Gastroesophageal sphincter (tissue), 4 donors: ENCODE measurements at regions not wholly inside any gene's neighbourhood (a gene's known extent, or its start where the extent isn't known, plus 50 kb on each side); places are given as distances from the start of the nearest gene placed in this dataset.

Experiments used
- ATAC-seq: fragments of 150-250 bp; one replicate; pipeline ENCODE4 v1.9.1; 2016; ENCODE audit warnings: mild to moderate bottlenecking, moderate library complexity
- H3K27ac ChIP-seq, 4 donors: fragments of 200-600 bp; sonication (generic) in 3 of 4; 1 replicate in 3 of 4; 2 replicates in 1 of 4; pipeline ENCODE4 v1.5.1; 2016 to 2019
- H3K27me3 ChIP-seq: fragments of 200-600 bp; sonication (generic); one replicate; pipeline ENCODE4 v1.5.1; 2019
- H3K36me3 ChIP-seq, 2 donors: fragments of 200-600 bp; sonication (generic); one replicate each; pipeline ENCODE4 v1.5.1; 2019; ENCODE audit warnings: control low read depth in 1 of 2
- H3K4me1 ChIP-seq, 3 donors: fragments of 200-600 bp; sonication (generic); 1 replicate in 2 of 3; 2 replicates in 1 of 3; pipeline ENCODE4 v1.5.1; 2016 to 2019; ENCODE audit warnings: control low read depth in 2 of 3
- H3K4me3 ChIP-seq, 2 donors: fragments of 200-600 bp; sonication (generic); one replicate each; pipeline ENCODE4 v1.5.1; 2019; ENCODE audit warnings: mild to moderate bottlenecking in 1 of 2, moderate library complexity in 1 of 2
- H3K9me3 ChIP-seq, 3 donors: fragments of 200-600 bp; sonication (generic); one replicate each; pipeline ENCODE4 v1.5.1; 2017 to 2019; ENCODE audit warnings: control low read depth in 2 of 3
- EP300 ChIP-seq: sonication (generic); formaldehyde crosslinking; IDR thresholded peaks from one replicate; pipeline ENCODE4 v1.6.1; 2017; ENCODE audit warnings: antibody characterized with exemption, mild to moderate bottlenecking
- POLR2A ChIP-seq, 2 donors: fragments of 450-650 bp; IDR thresholded peaks; one replicate each; pipeline ENCODE4 v1.6.1; 2017; ENCODE audit warnings: antibody characterized with exemption in 2 of 2, mild to moderate bottlenecking in 2 of 2, moderate library complexity in 1 of 2
- POLR2AphosphoS5 ChIP-seq: sonication (generic); formaldehyde crosslinking; IDR thresholded peaks from one replicate; pipeline ENCODE4 v1.6.1; 2017; ENCODE audit warnings: antibody characterized with exemption
- WGBS, 2 donors: methylation state at CpG; one replicate each; pipeline ENCODE4 v1.1.5; 2018; ENCODE audit warnings: low coverage in 1 of 2; 5-methylcytosine and 5-hydroxymethylcytosine counted together
- TF ChIP-seq, protein P1 (sequence below), 4 experiments: fragments of 200-600 bp in 2 of 4; fragments of 450-650 bp in 2 of 4; sonication (generic) in 1 of 4; IDR thresholded peaks; one replicate each; pipeline ENCODE4 v1.5.1; 2017 to 2019; ENCODE audit warnings: antibody characterized with exemption in 4 of 4, mild to moderate bottlenecking in 2 of 4, moderate library complexity in 2 of 4

DNA sequence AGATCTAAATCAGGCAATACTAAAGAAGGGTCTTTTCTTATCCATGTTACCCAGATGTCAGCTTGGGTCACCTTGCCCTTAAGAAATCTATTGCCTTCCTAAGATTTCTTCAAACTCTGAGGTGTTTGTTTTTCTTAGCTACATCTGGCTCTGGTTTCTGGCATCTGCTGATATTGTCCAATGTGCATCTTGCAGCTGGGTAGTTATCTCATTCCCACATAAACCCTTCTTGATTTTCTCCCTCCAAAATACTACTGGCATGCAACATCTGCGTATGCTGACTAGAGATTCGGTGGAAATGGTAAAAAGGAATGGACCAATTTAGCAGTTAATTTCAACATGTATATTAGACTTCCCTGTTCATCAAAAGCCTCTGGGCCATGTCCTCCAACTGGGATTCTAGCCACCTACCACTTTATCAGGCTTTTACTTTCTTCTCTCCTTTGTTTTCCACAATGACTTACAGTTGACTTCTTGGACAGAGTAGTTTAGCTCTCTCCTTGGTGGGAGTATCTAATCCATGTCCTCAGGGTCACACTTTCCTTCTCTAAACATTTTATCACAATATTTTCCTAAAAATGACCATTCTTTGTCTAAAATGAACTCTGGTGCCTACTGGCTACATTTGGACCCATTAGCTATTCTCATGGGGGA lies 324.8 kb upstream of the FAR2 start:
- Histone ChIP-seq H3K36me3 (no peaks in the 10 kb centered on the region), H3K9me3 (no peaks in the 10 kb centered on the region), H3K4me1 (no peaks in the 10 kb centered on the region), H3K27me3 (no peaks in the 10 kb centered on the region), H3K27ac (peak overlapping the region in 2 of 4 donors; percentile 8 to 23), H3K4me3 (no peak overlapping the region)
- WGBS, 2 donors = 56 to 82% methylated on average over 2 of the region's 2 CpGs
- no peak for TF ChIP-seq POLR2A (IDR thresholded peaks at IDR 0.05)
- no peak for TF ChIP-seq POLR2AphosphoS5
- TF ChIP-seq, protein P1, sequence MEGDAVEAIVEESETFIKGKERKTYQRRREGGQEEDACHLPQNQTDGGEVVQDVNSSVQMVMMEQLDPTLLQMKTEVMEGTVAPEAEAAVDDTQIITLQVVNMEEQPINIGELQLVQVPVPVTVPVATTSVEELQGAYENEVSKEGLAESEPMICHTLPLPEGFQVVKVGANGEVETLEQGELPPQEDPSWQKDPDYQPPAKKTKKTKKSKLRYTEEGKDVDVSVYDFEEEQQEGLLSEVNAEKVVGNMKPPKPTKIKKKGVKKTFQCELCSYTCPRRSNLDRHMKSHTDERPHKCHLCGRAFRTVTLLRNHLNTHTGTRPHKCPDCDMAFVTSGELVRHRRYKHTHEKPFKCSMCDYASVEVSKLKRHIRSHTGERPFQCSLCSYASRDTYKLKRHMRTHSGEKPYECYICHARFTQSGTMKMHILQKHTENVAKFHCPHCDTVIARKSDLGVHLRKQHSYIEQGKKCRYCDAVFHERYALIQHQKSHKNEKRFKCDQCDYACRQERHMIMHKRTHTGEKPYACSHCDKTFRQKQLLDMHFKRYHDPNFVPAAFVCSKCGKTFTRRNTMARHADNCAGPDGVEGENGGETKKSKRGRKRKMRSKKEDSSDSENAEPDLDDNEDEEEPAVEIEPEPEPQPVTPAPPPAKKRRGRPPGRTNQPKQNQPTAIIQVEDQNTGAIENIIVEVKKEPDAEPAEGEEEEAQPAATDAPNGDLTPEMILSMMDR (IDR thresholded peaks at IDR 0.05) = no peak
- TF ChIP-seq EP300 = no peak
- no peak for ATAC-seq

DNA sequence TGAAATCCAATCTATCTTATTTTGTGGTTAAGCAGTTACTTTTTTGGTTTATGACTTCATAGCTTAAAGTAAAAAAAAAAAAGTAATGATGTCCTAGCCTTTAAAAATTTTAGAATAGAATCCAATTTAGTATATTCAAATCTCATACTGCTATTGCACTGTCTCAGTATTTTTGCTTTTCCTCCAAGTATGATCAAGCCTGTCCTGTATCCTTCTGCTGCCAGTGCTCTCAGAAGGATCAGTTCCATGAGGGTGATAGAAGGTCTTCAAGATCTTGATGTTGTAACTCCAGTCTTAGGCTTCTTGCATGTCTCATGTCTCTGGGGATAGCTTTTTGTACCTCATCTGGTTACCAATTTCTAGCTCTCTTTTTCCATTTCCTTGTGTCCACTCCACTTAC lies 324.2 kb upstream of the FAR2 start:
- Histone ChIP-seq H3K36me3 (no peaks in the 10 kb centered on the region), H3K4me3 (no peak overlapping the region), H3K27me3 (no peaks in the 10 kb centered on the region), H3K27ac (peak overlapping the region in 2 of 4 donors; percentile 8 to 23), H3K4me1 (no peaks in the 10 kb centered on the region), H3K9me3 (no peaks in the 10 kb centered on the region)
- peak; percentile 71 for ATAC-seq
- TF ChIP-seq, protein P1 (IDR thresholded peaks at IDR 0.05) = no peak

DNA sequence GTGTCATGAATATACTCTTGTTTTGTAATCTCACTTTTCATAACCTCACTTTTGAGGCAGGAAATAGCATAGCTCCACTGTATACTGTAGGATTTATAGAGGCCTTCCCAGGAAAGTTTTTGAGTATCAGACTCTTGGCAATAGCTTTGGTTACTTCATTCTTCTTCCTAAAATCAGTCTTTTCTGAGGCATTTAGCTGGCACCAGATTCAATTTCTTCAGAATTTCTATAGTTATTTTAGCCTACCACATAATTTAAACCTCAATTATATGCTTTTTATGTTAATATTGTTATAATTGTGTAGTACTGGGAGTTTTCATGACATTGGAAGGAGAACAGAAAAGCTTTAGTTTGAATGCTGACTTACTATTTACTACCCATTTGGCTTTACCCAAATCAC lies 322.3 kb upstream of the FAR2 start:
- Histone ChIP-seq H3K27me3 (no peaks in the 10 kb centered on the region), H3K4me3 (no peak overlapping the region), H3K9me3 (no peaks in the 10 kb centered on the region), H3K36me3 (no peaks in the 10 kb centered on the region), H3K27ac (no peak overlapping the region), H3K4me1 (no peaks in the 10 kb centered on the region)
- ATAC-seq = no peak
- TF ChIP-seq, protein P1 (IDR thresholded peaks at IDR 0.05) = no peak
- TF ChIP-seq POLR2AphosphoS5 (no peak), POLR2A (IDR thresholded peaks at IDR 0.05) (no peak), EP300 (no peak)

DNA sequence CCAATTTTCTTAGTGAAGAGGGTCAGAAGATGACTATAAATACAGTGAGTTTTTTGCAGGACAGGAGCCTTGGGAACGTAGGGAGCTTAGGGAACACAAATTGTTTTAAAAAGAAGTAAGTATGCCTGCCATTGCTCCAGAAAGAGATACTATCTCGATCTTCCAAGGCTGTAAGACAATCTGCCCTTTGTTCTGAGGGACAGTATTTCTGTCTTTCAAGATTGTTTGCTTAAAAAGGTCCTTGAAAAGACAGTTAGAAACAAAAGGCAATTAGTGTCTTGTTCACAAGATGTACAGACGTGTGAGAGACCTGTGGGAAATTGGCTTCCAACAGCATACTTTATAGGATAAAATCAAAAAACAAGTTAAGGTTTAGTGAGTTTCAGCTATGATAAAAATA lies 321.2 kb upstream of the FAR2 start:
- 39 to 48% methylated on average over 3 of the region's 3 CpGs for WGBS, 2 donors
- no peaks in the 10 kb centered on the region for H3K4me1 ChIP-seq
- H3K4me3 ChIP-seq = no peak overlapping the region
- H3K36me3 ChIP-seq = no peaks in the 10 kb centered on the region
- no peak overlapping the region for H3K27ac ChIP-seq
- no peaks in the 10 kb centered on the region for H3K9me3 ChIP-seq
- TF ChIP-seq, protein P1 (IDR thresholded peaks at IDR 0.05) = no peak
- TF ChIP-seq POLR2A (IDR thresholded peaks at IDR 0.05) (no peak), POLR2AphosphoS5 (no peak), EP300 (no peak)
- no peak for ATAC-seq
- H3K27me3 ChIP-seq = no peaks in the 10 kb centered on the region

DNA sequence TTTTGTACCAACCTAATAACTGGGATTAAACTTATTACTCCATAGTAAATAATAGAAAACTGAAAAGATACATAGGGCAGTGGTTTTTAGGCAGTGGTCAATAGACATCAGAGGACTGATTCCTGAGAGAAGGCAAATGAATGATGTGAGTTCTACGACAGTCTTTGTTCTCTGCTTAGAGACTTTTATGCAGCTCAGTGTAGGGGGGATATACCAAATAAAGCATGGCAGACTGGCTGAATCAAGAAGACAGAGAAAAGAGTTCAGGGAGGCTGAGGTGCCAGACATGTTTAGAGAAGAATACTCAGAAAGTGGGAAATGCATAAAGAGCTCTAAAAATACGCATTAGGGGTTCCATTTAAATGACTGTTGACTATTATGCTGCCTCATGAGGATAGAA lies 320.8 kb upstream of the FAR2 start:
- Histone ChIP-seq H3K4me1 (no peaks in the 10 kb centered on the region), H3K36me3 (no peaks in the 10 kb centered on the region), H3K4me3 (no peak overlapping the region), H3K9me3 (peaks cover 0 to 4% (median 0%) of the 10 kb centered on the region in 3 donors), H3K27ac (no peak overlapping the region), H3K27me3 (no peaks in the 10 kb centered on the region)
- no peak for ATAC-seq
- WGBS, 2 donors = 97% methylated on average over 2 of the region's 2 CpGs
- TF ChIP-seq, protein P1 (IDR thresholded peaks at IDR 0.05) = no peak
- TF ChIP-seq EP300 (no peak), POLR2AphosphoS5 (no peak), POLR2A (IDR thresholded peaks at IDR 0.05) (no peak)
